PFSK-1 (cell line): ENCODE measurements at regions not wholly inside any gene's neighbourhood (a gene's known extent, or its start where the extent isn't known, plus 50 kb on each side); places are given as distances from the start of the nearest gene placed in this dataset.

Experiments used
- FOXP2 ChIP-seq: optimal IDR thresholded peaks from 2 replicates; pipeline ENCODE3; 2011; ENCODE audit warnings: borderline replicate concordance, control low read depth, inconsistent platforms; ENCODE audit not compliant: insufficient read depth; ENCODE audit errors: extremely low read length, extremely low read depth
- POLR2AphosphoS5 ChIP-seq: IDR thresholded peaks from 2 replicates; pipeline ENCODE4 v1.6.1; 2012; ENCODE audit warnings: low read depth, mild to moderate bottlenecking, control low read depth, low read length, moderate library complexity
- SIN3A ChIP-seq: IDR thresholded peaks from 2 replicates; pipeline ENCODE4 v1.6.1; 2012; ENCODE audit warnings: mild to moderate bottlenecking, low read length, moderate library complexity, borderline replicate concordance; ENCODE audit not compliant: insufficient read depth
- TAF1 ChIP-seq: IDR thresholded peaks from 2 replicates; pipeline ENCODE4 v1.6.1; 2012; ENCODE audit warnings: low read length, control low read depth, borderline replicate concordance; ENCODE audit not compliant: insufficient read depth
- TF ChIP-seq, protein P1 (sequence below), 2 experiments: IDR thresholded peaks; 2 replicates each; pipeline versions ENCODE4 v1.6.1 to v1.8.0; 2011 to 2012; ENCODE audit warnings: low read depth in 2 of 2, low read length in 2 of 2, control low read depth in 1 of 2, inconsistent platforms in 1 of 2, mild to moderate bottlenecking in 1 of 2, moderate library complexity in 1 of 2; ENCODE audit not compliant: insufficient read depth in 1 of 2

GRCh38 chr16:9484881-9485280, 393.4 kb downstream of the HAPSTR1 start:
- no peak for TF ChIP-seq SIN3A
- no peak for TF ChIP-seq TAF1
- TF ChIP-seq, protein P1, sequence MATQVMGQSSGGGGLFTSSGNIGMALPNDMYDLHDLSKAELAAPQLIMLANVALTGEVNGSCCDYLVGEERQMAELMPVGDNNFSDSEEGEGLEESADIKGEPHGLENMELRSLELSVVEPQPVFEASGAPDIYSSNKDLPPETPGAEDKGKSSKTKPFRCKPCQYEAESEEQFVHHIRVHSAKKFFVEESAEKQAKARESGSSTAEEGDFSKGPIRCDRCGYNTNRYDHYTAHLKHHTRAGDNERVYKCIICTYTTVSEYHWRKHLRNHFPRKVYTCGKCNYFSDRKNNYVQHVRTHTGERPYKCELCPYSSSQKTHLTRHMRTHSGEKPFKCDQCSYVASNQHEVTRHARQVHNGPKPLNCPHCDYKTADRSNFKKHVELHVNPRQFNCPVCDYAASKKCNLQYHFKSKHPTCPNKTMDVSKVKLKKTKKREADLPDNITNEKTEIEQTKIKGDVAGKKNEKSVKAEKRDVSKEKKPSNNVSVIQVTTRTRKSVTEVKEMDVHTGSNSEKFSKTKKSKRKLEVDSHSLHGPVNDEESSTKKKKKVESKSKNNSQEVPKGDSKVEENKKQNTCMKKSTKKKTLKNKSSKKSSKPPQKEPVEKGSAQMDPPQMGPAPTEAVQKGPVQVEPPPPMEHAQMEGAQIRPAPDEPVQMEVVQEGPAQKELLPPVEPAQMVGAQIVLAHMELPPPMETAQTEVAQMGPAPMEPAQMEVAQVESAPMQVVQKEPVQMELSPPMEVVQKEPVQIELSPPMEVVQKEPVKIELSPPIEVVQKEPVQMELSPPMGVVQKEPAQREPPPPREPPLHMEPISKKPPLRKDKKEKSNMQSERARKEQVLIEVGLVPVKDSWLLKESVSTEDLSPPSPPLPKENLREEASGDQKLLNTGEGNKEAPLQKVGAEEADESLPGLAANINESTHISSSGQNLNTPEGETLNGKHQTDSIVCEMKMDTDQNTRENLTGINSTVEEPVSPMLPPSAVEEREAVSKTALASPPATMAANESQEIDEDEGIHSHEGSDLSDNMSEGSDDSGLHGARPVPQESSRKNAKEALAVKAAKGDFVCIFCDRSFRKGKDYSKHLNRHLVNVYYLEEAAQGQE (IDR thresholded peaks at IDR 0.05; ENCODE audit: insufficient read depth in 1 of 2, low read depth in 2 of 2, low read length in 2 of 2): no peak
- no peak for TF ChIP-seq POLR2AphosphoS5
- TF ChIP-seq FOXP2: no peak

DNA sequence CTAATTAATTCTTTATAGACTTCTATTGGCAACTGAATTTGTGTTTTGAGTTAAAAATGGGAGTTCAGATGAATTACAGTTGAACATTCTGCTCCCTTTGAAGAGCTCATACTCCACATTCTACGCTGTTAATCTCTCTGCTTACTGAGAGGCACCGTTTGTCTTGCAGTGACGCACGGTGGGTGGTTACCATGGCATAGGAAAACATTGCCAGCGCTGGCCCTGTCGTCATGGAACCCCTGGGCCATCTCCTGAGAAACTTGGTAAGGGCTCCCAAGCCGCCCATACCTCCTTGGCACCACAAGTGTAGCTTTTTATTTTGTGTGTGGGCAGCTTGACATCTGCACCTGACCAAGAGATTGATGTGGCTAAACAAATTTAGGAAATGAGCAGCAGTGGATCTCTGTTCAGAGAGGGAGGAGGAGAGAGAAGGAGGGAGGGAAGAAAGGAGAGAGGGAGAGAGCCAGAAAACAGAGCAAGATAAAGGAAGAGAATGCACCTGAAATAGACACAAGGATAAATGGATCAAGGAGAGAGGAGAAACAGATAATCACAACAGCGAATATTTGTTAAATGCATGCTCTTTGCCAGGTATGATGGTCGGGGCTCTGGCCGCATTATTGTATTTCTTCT, 398.5 kb downstream of the HAPSTR1 start:
- TF ChIP-seq FOXP2 (no peak), SIN3A (no peak), POLR2AphosphoS5 (no peak), TAF1 (no peak)
- TF ChIP-seq, protein P1 (IDR thresholded peaks at IDR 0.05; ENCODE audit: insufficient read depth in 1 of 2, low read depth in 2 of 2, low read length in 2 of 2): no peak

DNA sequence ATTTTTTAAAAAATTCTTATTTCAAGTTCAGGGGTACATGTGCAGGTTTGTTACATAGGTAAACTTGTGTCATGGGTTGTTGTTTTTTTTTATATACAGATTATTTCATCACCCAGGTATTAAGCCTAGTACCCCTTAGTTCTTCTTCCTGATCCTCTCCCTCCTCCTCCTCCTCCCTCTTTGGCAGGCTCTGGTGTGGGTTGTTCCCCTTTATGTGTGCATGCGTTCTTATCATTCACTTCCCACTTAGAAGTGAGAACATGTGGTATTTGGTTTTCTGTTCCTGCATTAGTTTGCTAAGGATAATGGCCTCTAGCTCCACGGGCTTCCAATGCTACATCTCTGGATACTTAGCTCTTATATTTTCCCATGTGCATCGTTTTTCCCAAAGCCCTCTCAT, 404.4 kb downstream of the HAPSTR1 start:
- no peak for TF ChIP-seq TAF1
- no peak for TF ChIP-seq POLR2AphosphoS5
- TF ChIP-seq FOXP2: no peak
- TF ChIP-seq SIN3A: no peak

DNA sequence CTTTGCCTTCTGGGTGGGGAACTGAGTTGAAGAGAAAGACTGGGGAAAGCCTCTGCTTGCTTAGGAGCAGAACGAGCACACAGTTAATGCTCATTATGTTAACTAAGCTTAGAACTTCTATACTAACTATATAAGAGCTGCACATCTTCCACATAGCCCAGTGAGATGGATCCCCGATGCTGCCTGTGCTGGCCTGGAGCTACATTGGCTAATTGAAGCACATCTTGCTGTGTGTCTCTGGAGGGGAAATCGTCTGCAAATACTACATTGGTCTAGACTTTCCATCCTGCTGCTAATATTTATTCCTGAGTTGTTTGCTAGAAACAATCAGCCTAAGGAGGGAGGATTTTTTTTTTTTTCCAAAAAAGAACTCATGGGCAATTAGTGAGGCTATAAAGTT, 406.3 kb downstream of the HAPSTR1 start:
- TF ChIP-seq FOXP2 (no peak), TAF1 (no peak)
- TF ChIP-seq, protein P1 (IDR thresholded peaks at IDR 0.05; ENCODE audit: insufficient read depth in 1 of 2, low read depth in 2 of 2, low read length in 2 of 2): no peak

- TF ChIP-seq POLR2AphosphoS5 (no peak), TAF1 (no peak), FOXP2 (no peak), SIN3A (no peak)
- TF ChIP-seq, protein P1 (IDR thresholded peaks at IDR 0.05; ENCODE audit: insufficient read depth in 1 of 2, low read depth in 2 of 2, low read length in 2 of 2): no peak
These were observed 408.6 kb downstream of the HAPSTR1 start for GRCh38 chr16:9499941-9500593.
